Spleen (tissue), 11 donors: ENCODE measurements at regions not wholly inside any gene's neighbourhood (a gene's known extent, or its start where the extent isn't known, plus 50 kb on each side); places are given as distances from the start of the nearest gene placed in this dataset.
A peak's percentile ranks its signal among the peaks of the same experiment; 100 is the strongest.

Experiments
- DNase-seq: peaks from one replicate; pipeline ENCODE4 v3.0.0-alpha.2; 2020
- H3K27ac ChIP-seq, 8 donors: fragments of 200-600 bp; sonication (generic) in 7 of 8; 1 replicate in 4 of 8; 2 replicates in 4 of 8; pipeline versions ENCODE4 v1.5.0 to v1.8.0; 2016 to 2021; ENCODE audit warnings: inconsistent platforms in 4 of 8, mild to moderate bottlenecking in 4 of 8, moderate library complexity in 1 of 8
- H3K27me3 ChIP-seq, 7 donors: fragments of 200-600 bp; sonication (generic) in 6 of 7; replicated peaks in 1 of 7; 1 replicate in 4 of 7; 2 replicates in 3 of 7; pipeline versions ENCODE4 v1.5.0 to v1.8.0; 2016 to 2021; ENCODE audit warnings: inconsistent platforms in 3 of 7, mild to moderate bottlenecking in 1 of 7
- H3K36me3 ChIP-seq, 6 donors: fragments of 200-600 bp; sonication (generic) in 5 of 6; 1 replicate in 4 of 6; 2 replicates in 2 of 6; pipeline versions ENCODE4 v1.5.0 to v1.8.0; 2016 to 2021; ENCODE audit warnings: inconsistent platforms in 2 of 6
- H3K4me1 ChIP-seq, 6 donors: fragments of 200-600 bp; sonication (generic) in 5 of 6; 1 replicate in 3 of 6; 2 replicates in 3 of 6; pipeline versions ENCODE4 v1.5.0 to v1.8.0; 2016 to 2021; ENCODE audit warnings: inconsistent platforms in 3 of 6
- H3K4me3 ChIP-seq, 8 donors: fragments of 200-600 bp; sonication (generic) in 7 of 8; 1 replicate in 4 of 8; 2 replicates in 4 of 8; pipeline versions ENCODE4 v1.5.0 to v1.8.0; 2016 to 2021; ENCODE audit warnings: inconsistent platforms in 4 of 8, mild to moderate bottlenecking in 4 of 8, moderate library complexity in 2 of 8
- H3K9me3 ChIP-seq, 8 donors: fragments of 200-600 bp; sonication (generic) in 7 of 8; 1 replicate in 4 of 8; 2 replicates in 4 of 8; pipeline versions ENCODE4 v1.5.0 to v1.8.0; 2016 to 2021; ENCODE audit warnings: inconsistent platforms in 4 of 8
- POLR2A ChIP-seq, 3 donors: fragments of 450-650 bp; IDR thresholded peaks; one replicate each; pipeline ENCODE4 v1.5.1; 2017; ENCODE audit warnings: antibody characterized with exemption in 3 of 3, mild to moderate bottlenecking in 1 of 3
- POLR2AphosphoS5 ChIP-seq, 3 donors: sonication (generic); formaldehyde crosslinking; IDR thresholded peaks; one replicate each; pipeline ENCODE4 v1.5.1; 2017; ENCODE audit warnings: antibody characterized with exemption in 3 of 3
- WGBS, 5 donors: extraction: QIAGEN DNeasy Blood & Tissue Kit in 3 of 5; methylation state at CpG; one replicate each; pipeline versions ENCODE4 v1.1.5 to v1.1.7; 2013 to 2018; 5-methylcytosine and 5-hydroxymethylcytosine counted together
- intact Hi-C: fragments of 100-400 bp; cut with DNase I; formaldehyde crosslinking; loops from one replicate; pipeline ENCODE4 v1.15.0; 2023; ENCODE audit warnings: low total_unique reads
- TF ChIP-seq, protein P1 (sequence below), 11 experiments: fragments of 200-600 bp in 7 of 11; fragments of 450-650 bp in 4 of 11; sonication (generic) in 4 of 11; IDR thresholded peaks in 8 of 11; conservative IDR thresholded peaks in 3 of 11; 1 replicate in 7 of 11; 2 replicates in 4 of 11; pipeline versions ENCODE4 v1.4.0 to v1.8.0; 2016 to 2021; ENCODE audit warnings: antibody characterized with exemption in 11 of 11, inconsistent platforms in 4 of 11, mild to moderate bottlenecking in 1 of 11
- donor health status: healthy with polysubstance abuse.
- donor health status: DM: no; HTN: no; CAD: no; lungs with moderate emphysema.
- donor health status: DM: no; HTN: no; CAD: no.
- donor health status: Bipolar disorder and iron deficiency.
- donor health status: healthy.
- donor health status: DM: no; HTN: no; CAD: no.
- donor health status: DM: yes; HTN: yes; CAD: no.

DNA sequence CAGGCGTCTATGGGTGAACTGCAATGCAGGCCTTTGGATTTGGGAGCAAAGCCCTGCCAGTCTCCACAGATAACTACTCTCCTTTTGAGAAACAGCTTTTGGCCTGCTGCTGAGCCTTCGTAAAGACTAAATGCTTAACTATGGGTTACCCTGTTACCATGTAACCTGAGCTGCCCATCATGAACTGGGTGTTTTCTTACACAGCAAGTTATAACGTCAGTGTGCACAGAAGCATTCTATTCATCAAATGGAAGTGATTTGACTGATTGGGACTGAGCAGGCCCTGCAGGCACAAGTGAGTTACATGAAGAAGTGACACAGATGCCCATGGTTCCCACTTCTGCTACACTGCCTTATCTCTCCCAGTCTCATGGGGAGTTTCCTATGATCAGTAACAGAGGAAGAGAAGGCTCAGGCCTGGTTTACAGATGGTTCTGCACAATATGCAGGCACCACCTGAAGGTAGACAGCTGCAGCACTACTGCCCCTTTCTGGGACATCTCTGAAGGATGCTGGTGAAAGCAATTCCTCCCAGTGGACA is 319.1 kb downstream of the CD83 start:
- intact Hi-C loops, result no loop called here
- DNase-seq, result no peak
- WGBS, 5 donors, result 92 to 95% (median 92%) methylated on average over 3 of the region's 3 CpGs
- Histone ChIP-seq H3K36me3 (no peaks in the 10 kb centered on the region), H3K9me3 (no peaks in the 10 kb centered on the region), H3K27me3 (no peaks in the 10 kb centered on the region), H3K4me3 (no peak overlapping the region), H3K27ac (no peak overlapping the region), H3K4me1 (peaks cover 0 to 4% (median 0%) of the 10 kb centered on the region in 6 donors)
- TF ChIP-seq, protein P1, sequence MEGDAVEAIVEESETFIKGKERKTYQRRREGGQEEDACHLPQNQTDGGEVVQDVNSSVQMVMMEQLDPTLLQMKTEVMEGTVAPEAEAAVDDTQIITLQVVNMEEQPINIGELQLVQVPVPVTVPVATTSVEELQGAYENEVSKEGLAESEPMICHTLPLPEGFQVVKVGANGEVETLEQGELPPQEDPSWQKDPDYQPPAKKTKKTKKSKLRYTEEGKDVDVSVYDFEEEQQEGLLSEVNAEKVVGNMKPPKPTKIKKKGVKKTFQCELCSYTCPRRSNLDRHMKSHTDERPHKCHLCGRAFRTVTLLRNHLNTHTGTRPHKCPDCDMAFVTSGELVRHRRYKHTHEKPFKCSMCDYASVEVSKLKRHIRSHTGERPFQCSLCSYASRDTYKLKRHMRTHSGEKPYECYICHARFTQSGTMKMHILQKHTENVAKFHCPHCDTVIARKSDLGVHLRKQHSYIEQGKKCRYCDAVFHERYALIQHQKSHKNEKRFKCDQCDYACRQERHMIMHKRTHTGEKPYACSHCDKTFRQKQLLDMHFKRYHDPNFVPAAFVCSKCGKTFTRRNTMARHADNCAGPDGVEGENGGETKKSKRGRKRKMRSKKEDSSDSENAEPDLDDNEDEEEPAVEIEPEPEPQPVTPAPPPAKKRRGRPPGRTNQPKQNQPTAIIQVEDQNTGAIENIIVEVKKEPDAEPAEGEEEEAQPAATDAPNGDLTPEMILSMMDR (IDR thresholded peaks at IDR 0.05 in 8 of 11, conservative IDR thresholded peaks at IDR 0.05 in 3 of 11), result no peak
- TF ChIP-seq POLR2AphosphoS5 (IDR thresholded peaks at IDR 0.05), result no peak
- no peak for TF ChIP-seq POLR2A (IDR thresholded peaks at IDR 0.05)

DNA sequence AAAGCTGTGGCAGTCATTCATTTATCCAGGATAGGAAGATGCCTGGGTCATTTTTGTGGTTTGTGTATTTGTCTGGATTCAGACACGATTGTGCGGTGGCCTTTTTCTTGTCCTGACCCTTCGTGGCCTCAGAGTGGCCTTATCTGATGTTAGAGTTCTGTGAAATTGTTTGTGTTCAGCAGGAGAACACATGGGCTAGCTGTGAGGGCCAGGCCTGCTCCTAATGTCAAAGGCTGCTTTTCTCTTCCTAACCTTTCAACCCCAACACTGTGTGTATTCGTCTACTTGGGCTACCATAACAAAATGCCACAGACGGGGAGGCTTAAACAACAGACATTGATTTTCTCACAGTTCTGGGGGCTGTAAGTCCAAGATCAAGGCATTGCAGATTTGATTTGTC is 321.8 kb downstream of the CD83 start:
- Histone ChIP-seq H3K27ac (no peak overlapping the region), H3K4me1 (peaks cover 0 to 13% (median 4%) of the 10 kb centered on the region in 6 donors), H3K4me3 (no peak overlapping the region), H3K9me3 (no peaks in the 10 kb centered on the region), H3K36me3 (no peaks in the 10 kb centered on the region), H3K27me3 (no peaks in the 10 kb centered on the region)
- intact Hi-C loops, result no loop called here
- WGBS, 5 donors, result 88 to 94% (median 92%) methylated on average over 5 of the region's 5 CpGs
- DNase-seq, result no peak
- TF ChIP-seq, protein P1 (IDR thresholded peaks at IDR 0.05 in 8 of 11, conservative IDR thresholded peaks at IDR 0.05 in 3 of 11), result no peak
- TF ChIP-seq POLR2A (IDR thresholded peaks at IDR 0.05) (no peak), POLR2AphosphoS5 (IDR thresholded peaks at IDR 0.05) (no peak)

DNA sequence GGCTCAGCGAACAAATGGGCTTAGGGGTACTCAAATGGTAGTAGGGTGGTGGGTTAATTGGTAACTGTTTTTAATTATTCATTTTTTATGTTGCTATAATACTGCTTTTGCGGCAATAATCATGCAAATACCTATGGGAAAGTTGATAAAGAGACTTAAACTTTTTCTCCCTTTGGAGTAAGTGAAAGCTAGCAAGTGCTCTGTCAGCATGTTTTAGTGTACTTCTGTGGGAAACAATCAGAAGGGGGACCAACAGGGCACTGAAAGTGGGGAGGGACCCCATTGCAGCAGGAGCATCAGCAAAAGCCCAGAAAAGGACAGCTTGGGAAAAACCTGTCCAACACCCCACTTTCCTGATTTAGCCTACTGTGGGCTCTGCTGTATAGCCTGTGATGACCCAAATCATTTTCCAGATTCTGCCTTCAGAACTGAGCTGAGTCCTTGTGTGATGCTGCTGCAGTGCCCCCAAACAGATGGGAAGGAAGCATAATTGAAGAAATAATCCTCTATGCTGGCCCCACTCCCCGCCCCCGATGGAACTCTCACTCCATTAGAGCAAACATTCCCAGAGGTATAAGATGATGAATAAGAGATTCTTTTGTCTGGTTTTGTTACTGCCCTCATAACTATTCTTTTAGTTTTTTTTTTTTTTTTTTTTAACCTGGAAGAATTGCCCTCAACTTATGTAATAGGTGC is 322.8 kb downstream of the CD83 start:
- peaks cover 0 to 13% (median 4%) of the 10 kb centered on the region in 6 donors for H3K4me1 ChIP-seq
- TF ChIP-seq, protein P1 (IDR thresholded peaks at IDR 0.05 in 8 of 11, conservative IDR thresholded peaks at IDR 0.05 in 3 of 11), result no peak
- no peak for TF ChIP-seq POLR2A (IDR thresholded peaks at IDR 0.05)
- TF ChIP-seq POLR2AphosphoS5 (IDR thresholded peaks at IDR 0.05), result no peak
- no peaks in the 10 kb centered on the region for H3K9me3 ChIP-seq
- intact Hi-C loops, result no loop called here
- H3K36me3 ChIP-seq, result no peaks in the 10 kb centered on the region
- no peak overlapping the region for H3K27ac ChIP-seq
- 85 to 92% (median 88%) methylated on average over 4 of the region's 4 CpGs for WGBS, 5 donors
- no peak for DNase-seq
- no peaks in the 10 kb centered on the region for H3K27me3 ChIP-seq
- no peak overlapping the region for H3K4me3 ChIP-seq

DNA sequence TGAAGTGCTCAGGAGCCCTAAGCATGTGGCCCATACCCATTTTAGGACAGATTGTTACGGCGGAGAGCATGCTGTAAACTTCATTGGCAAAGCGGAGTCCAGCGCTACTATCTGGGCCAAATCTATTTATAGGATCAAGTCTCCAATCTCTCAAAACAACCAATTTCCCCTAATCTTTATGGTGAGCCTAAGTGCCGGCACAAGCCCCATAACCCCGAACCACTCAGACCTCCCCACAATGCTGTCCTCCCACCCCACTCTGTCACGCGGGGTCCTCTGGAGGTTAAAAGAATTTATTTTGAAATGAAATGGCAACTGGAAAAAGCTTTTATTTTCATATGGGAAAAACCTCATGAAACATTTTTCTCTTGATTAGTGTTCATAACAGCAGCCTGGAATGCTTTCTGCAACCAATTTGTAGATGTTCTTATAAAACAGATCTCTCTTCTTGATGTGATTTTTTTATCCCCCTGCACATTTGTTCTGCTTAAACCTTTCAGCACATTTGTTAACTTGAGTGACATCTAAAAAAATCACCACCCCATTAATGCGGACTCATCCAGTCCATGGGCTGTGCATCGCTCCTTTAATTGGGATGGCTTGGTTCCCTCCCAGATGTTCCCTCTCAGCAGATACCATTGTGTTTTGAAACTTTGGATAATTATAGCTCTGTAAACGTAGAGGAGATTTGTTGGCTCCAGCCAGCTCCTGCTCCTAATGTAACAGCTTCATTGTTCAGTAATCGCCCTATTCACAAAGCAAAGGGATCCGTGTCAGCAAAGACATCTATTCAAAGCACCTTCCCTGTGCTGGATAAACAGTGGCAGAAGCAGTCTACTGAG is 323.6 kb downstream of the CD83 start:
- Histone ChIP-seq H3K27ac (peak overlapping the region in 1 of 8 donors; percentile 41), H3K4me1 (peaks cover 0 to 13% (median 4%) of the 10 kb centered on the region in 6 donors), H3K9me3 (no peaks in the 10 kb centered on the region), H3K27me3 (no peaks in the 10 kb centered on the region), H3K4me3 (no peak overlapping the region), H3K36me3 (no peaks in the 10 kb centered on the region)
- DNase-seq, result no peak
- 70 to 79% (median 76%) methylated on average over 13 of the region's 13 CpGs for WGBS, 5 donors
- TF ChIP-seq POLR2AphosphoS5 (IDR thresholded peaks at IDR 0.05), result peak in 1 of 3 donors; percentile 33
- TF ChIP-seq, protein P1 (IDR thresholded peaks at IDR 0.05 in 8 of 11, conservative IDR thresholded peaks at IDR 0.05 in 3 of 11), result no peak
- intact Hi-C loops, result no loop called here
